IPS-20b (cell line): ENCODE measurements at regions not wholly inside any gene's neighbourhood (a gene's known extent, or its start where the extent isn't known, plus 50 kb on each side); places are given as distances from the start of the nearest gene placed in this dataset.

Source experiments
- H3K27ac ChIP-seq: one replicate; pipeline ENCODE4 v1.5.1; 2013; ENCODE audit warnings: low read length
- H3K27me3 ChIP-seq: 2 replicates; pipeline ENCODE4 v1.6.1; 2013; ENCODE audit warnings: mild to moderate bottlenecking, low read length, inconsistent platforms; ENCODE audit not compliant: insufficient read depth
- H3K36me3 ChIP-seq: 2 replicates; pipeline ENCODE4 v1.6.1; 2013; ENCODE audit warnings: low read depth, mild to moderate bottlenecking, inconsistent platforms, low read length, moderate library complexity; ENCODE audit not compliant: insufficient read depth
- H3K4me1 ChIP-seq: 2 replicates; pipeline ENCODE4 v1.6.1; 2013; ENCODE audit warnings: mild to moderate bottlenecking, control low read depth, inconsistent platforms, low read length, moderate library complexity; ENCODE audit not compliant: insufficient read depth
- H3K4me3 ChIP-seq: 2 replicates; pipeline ENCODE4 v1.5.1; 2013; ENCODE audit warnings: mild to moderate bottlenecking, low read length, inconsistent platforms
- H3K9ac ChIP-seq: 2 replicates; pipeline ENCODE4 v1.6.1; 2013; ENCODE audit warnings: low read depth, mild to moderate bottlenecking, inconsistent platforms, low read length, moderate library complexity
- H3K9me3 ChIP-seq: 2 replicates; pipeline ENCODE4 v1.6.1; 2013; ENCODE audit warnings: mild to moderate bottlenecking, low read depth, low read length, inconsistent platforms; ENCODE audit not compliant: insufficient read depth

DNA sequence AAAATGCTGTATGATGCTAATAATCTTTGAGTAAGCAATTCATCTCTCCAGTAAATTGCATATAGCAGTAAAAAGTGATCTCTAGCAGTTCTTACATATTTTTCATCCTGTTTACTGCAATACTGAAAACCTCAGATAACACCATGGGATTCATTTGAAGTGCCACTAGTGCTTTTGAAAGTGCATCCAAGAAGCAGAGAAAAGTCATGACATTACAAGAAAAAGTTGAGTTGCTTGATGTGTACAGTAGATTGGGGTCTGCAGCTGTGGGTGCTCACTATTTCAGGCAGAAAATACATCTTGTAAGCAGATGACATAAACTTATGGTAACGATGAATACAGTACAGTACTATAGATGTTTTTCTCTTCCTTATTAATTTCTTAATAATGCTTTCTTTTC is 1984.9 kb upstream of the LRRTM1 start:
- H3K9me3 ChIP-seq, result no peaks in the 10 kb centered on the region
- no peak overlapping the region for H3K4me3 ChIP-seq
- H3K4me1 ChIP-seq, result no peaks in the 10 kb centered on the region
- H3K27me3 ChIP-seq, result no peaks in the 10 kb centered on the region
- H3K27ac ChIP-seq, result no peak overlapping the region
- H3K9ac ChIP-seq, result no peak overlapping the region
- H3K36me3 ChIP-seq, result no peaks in the 10 kb centered on the region

DNA sequence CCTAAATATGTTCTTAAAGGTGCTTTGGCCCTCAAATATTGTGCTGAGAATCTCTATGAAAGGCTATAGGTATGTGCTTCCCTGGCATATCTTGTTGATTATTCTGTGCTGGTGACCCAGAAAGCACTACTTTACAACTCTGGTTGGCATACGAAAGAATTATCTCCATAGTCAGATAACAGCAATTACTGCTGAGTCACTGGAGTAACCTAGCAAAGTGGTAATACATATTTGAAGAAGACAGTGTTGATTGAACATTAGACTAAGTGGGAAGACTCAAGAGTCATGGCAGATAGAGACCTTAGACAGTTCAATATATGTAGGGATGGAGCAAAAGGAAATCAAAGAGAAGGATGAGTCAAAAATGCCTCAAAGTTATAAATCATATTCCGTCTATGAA is 1978.5 kb upstream of the LRRTM1 start:
- H3K27me3 ChIP-seq, result no peaks in the 10 kb centered on the region
- no peaks in the 10 kb centered on the region for H3K36me3 ChIP-seq
- no peak overlapping the region for H3K9ac ChIP-seq
- no peak overlapping the region for H3K27ac ChIP-seq
- H3K9me3 ChIP-seq, result no peaks in the 10 kb centered on the region
- no peak overlapping the region for H3K4me3 ChIP-seq
- H3K4me1 ChIP-seq, result peaks cover 12% of the 10 kb centered on the region; the same call in 1 of the 2 replicates

DNA sequence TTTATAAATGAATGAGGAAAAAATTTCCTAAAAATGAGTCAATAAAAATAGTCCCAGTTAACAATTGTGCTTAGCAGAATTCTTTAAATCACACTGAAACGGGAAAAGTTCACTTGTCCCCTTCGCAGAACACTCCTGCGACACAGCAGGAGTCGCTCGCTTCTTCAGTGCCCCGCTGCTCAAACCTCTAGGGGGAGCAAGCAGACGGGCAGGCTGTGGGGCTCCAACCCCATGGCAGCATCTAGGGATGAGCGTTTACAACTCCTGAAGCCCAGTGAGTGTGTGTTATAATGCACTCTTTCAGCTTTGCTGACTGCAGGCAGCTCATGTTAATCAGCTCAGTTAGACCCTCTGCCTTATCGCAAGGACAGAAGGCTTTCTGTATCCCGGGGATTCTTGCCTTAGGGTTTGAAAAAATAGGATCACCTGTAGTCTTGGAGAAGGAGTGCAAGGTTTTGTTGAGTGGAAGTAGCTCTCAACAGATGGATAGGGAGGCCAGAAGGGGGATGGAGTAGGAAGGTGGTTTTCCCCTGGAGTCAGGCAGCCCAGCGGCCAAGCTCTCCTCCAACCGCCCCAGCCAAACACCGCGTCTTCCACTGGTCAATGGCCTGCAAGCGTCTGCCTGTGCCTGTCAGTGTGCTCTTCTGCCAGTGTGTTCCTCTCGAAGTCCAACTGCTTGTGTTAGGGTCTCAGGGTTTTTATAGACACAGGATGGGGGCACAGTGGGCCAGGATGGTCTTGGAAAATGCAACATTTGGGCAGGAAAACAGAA is 1977.7 kb upstream of the LRRTM1 start:
- Histone ChIP-seq H3K27ac (no peak overlapping the region), H3K4me1 (peaks cover 12% of the 10 kb centered on the region; the same call in 1 of the 2 replicates), H3K27me3 (no peaks in the 10 kb centered on the region), H3K9me3 (no peaks in the 10 kb centered on the region), H3K4me3 (no peak overlapping the region), H3K9ac (no peak overlapping the region), H3K36me3 (no peaks in the 10 kb centered on the region)

DNA sequence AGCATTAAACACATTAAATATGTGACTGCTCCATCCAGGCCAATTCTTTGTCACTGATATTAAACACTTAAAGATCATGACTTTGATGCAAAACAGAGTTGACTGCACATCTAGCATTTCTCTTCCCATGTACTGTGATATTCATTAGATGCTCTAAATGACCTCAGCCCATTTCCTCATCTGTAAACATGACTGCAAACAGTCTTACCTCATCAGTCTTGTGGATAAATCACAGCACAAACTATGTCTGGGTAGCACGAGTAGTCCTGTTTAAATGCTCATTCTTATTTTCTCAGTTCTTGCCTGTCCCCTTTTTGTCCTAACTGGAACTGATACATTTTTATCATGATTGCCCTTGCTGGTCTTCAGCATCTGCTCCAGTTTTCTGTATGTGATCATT is 1974.8 kb upstream of the LRRTM1 start:
- Histone ChIP-seq H3K27ac (no peak overlapping the region), H3K4me3 (no peak overlapping the region), H3K9ac (no peak overlapping the region), H3K9me3 (no peaks in the 10 kb centered on the region), H3K27me3 (no peaks in the 10 kb centered on the region), H3K36me3 (no peaks in the 10 kb centered on the region), H3K4me1 (peaks cover 12% of the 10 kb centered on the region; the same call in 1 of the 2 replicates)

DNA sequence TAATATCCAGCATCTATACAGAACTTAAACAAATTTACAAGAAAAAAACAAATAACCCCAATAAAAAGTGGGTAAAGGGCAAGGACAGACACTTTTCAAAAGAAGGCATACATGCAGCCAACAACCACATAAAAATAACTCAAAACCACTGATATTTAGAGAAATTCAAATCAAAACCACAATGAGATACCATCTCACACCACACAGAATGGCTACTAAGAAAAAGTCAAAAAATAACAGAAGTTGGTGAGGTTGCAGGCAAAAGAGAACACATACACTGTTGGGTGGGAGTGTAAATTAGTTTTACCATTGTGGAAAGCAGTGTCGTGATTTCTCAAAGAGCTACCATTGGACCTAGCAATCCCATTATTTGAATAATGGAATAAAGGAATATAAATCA is 1973.9 kb upstream of the LRRTM1 start:
- Histone ChIP-seq H3K4me3 (no peak overlapping the region), H3K9ac (no peak overlapping the region), H3K36me3 (no peaks in the 10 kb centered on the region)

DNA sequence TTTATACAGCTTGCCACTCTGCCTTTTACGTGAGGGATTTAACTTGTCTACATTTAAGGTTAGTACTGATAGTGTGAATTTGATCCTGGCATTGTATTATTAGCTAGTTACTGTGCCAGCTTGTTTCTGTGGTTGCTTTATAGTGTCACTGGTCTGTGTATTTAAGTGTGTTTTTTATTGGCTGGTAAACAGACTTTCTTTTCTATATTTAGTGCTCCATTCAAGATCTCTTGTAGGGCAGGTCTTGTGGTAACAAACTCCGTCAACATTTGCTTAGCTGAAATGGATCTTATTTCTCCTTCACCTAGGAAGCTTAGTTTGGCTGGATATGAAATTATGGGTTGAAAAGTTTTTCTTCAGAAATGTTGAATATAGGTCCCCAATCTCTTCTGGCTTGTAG is 1971.0 kb upstream of the LRRTM1 start:
- no peak overlapping the region for H3K27ac ChIP-seq

More for the DNA sequence above, 1973.9 kb upstream of the LRRTM1 start:
- Histone ChIP-seq H3K9me3 (no peaks in the 10 kb centered on the region), H3K4me1 (peaks cover 12% of the 10 kb centered on the region; the same call in 1 of the 2 replicates), H3K27ac (no peak overlapping the region), H3K27me3 (no peaks in the 10 kb centered on the region)

DNA sequence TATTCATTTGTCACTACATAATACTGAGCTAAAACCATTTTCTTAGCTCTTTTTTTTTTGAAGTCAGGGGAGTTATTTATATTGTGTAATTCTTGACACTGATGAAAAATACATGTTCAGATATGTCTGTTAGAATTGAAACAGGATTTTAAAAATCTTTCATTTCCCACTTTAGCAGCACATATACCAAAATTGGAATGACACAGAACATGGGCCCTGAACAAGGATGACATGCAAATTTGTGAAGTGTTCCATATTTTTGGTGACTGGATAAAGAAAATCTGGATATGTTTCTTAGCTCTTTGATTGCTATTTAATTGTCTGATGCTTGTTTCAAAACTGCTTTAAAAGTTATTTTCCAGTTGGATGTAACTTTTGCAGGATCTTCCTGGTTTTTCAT is 1963.9 kb upstream of the LRRTM1 start:
- Histone ChIP-seq H3K36me3 (no peaks in the 10 kb centered on the region), H3K9ac (no peak overlapping the region), H3K27me3 (no peaks in the 10 kb centered on the region), H3K27ac (no peak overlapping the region), H3K9me3 (no peaks in the 10 kb centered on the region), H3K4me1 (peaks cover 3% of the 10 kb centered on the region; the same call in 1 of the 2 replicates), H3K4me3 (no peak overlapping the region)

More for the DNA sequence above, 1971.0 kb upstream of the LRRTM1 start:
- Histone ChIP-seq H3K9ac (no peak overlapping the region), H3K4me1 (no peaks in the 10 kb centered on the region; the same call in 1 of the 2 replicates), H3K36me3 (no peaks in the 10 kb centered on the region), H3K4me3 (no peak overlapping the region), H3K27me3 (no peaks in the 10 kb centered on the region), H3K9me3 (no peaks in the 10 kb centered on the region)

DNA sequence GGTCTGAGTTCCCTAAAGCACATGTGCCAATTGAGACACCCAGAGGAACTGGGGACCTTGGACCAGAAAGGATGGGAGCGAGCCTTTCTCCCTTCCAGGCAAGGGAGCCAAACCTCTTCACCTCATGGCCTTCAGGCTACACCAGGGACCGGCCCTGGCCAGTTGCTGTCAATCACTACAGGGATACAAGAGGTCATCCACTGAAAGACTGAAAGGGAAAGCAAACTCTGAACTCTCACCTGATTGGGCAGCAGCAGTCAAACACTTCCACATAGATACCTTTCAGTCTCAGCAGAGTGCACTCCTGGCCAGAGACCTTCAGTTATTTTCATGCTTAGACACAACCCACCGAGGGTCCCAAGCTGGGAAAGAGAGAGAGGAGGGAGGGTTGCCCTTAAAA is 1956.0 kb upstream of the LRRTM1 start:
- Histone ChIP-seq H3K9ac (no peak overlapping the region), H3K4me1 (no peaks in the 10 kb centered on the region), H3K27ac (no peak overlapping the region), H3K36me3 (no peaks in the 10 kb centered on the region), H3K27me3 (no peaks in the 10 kb centered on the region), H3K4me3 (no peak overlapping the region), H3K9me3 (no peaks in the 10 kb centered on the region)

DNA sequence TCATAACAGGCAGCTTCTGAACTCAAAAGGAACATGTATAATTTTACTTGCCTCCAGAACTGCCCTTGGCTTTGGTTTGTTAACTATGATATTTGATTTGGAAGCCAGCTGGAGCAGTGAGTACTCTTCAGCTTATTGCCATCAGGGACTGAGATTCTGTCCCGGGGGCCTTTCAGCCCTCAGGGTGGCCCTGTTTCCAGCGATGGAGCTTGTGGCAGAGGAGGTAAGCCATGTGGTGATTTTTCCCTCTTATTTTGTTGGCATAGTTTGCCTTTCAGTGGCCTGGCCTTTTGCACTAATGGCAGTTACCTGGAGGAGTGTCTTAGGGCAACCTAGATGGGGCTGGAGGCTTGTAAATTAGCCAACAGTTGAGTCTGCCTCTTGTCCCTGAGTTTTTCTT is 1955.0 kb upstream of the LRRTM1 start:
- H3K9me3 ChIP-seq, result no peaks in the 10 kb centered on the region
- no peaks in the 10 kb centered on the region for H3K27me3 ChIP-seq
- no peaks in the 10 kb centered on the region for H3K4me1 ChIP-seq
- no peak overlapping the region for H3K9ac ChIP-seq
- H3K27ac ChIP-seq, result no peak overlapping the region
- no peaks in the 10 kb centered on the region for H3K36me3 ChIP-seq
- no peak overlapping the region for H3K4me3 ChIP-seq

DNA sequence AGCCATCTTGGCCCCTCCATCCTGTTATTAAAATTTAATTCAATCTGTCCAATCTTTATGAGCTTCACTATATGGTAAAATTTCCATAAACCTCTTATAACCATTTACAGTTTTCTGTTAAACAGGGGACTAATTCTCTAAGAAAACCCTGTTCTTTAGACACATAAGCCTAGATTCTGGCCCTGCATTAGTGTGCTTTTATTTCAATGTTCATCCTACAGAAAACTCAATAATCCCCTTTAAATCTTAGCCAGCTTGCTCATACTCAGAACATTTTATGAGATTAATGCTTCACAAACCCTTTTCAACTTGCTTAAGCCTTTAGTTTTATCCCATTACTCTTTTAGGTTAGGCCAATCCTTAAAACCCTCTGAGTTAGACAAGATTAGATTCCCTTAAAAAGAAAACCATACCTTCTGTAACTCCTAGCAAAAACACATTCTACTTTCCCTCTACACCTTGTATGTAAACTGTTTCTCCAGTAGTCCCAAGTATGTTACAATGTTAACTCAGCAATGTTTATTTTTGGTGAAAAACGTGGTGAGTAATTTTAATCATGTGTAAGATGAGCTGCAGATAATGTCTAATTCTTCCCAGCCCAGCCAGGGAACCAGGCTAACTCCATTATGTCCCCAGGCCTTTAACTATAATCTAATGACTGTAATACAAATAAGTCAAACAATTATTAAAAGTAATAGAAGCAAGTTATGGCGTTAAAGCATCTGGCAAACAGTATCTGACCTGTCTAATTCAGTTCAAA is 1953.4 kb upstream of the LRRTM1 start:
- H3K4me3 ChIP-seq, result no peak overlapping the region
- no peak overlapping the region for H3K9ac ChIP-seq
- H3K4me1 ChIP-seq, result no peaks in the 10 kb centered on the region

DNA sequence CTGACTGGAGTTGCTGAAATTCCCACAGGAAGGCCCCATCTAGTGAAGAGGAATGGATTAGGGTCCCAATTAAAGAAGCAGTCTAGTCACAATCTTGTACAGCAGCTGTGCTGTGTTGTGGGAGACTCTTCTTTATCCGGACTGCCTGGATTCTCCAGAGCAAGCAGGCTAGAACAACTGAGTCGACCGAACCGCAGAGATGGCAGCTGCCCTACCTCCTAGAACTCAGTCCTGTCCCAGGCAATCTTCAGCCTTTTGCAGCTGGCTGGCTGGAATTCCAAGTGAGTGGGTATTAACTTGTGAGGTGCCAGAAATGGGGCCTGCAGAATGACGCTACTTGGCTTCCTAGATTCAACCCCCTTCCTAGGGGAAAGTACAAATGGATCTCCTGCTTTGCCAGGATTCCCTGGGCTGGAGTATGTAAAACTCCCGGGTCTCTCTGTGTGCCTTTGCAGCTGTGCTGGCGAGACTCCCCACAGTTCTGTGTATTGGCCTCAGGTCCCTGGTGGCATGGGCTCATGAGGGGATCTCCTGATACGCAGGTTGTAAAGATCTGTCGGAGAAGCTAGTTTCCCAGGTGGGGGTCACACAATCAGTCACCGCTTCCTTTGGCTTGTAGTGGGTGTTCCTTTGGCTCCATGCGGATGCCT is 1952.6 kb upstream of the LRRTM1 start:
- H3K27ac ChIP-seq, result no peak overlapping the region
- peaks cover 2% of the 10 kb centered on the region; the same call in 1 of the 2 replicates for H3K9me3 ChIP-seq
- H3K4me3 ChIP-seq, result no peak overlapping the region
- H3K27me3 ChIP-seq, result no peaks in the 10 kb centered on the region
- no peaks in the 10 kb centered on the region for H3K4me1 ChIP-seq
- H3K9ac ChIP-seq, result no peak overlapping the region
- no peaks in the 10 kb centered on the region for H3K36me3 ChIP-seq

More for the DNA sequence above, 1953.4 kb upstream of the LRRTM1 start:
- Histone ChIP-seq H3K27ac (no peak overlapping the region), H3K36me3 (no peaks in the 10 kb centered on the region), H3K9me3 (no peaks in the 10 kb centered on the region), H3K27me3 (no peaks in the 10 kb centered on the region)
